K562 (cell line): ENCODE measurements at regions not wholly inside any gene's neighbourhood (a gene's known extent, or its start where the extent isn't known, plus 50 kb on each side); places are given as distances from the start of the nearest gene placed in this dataset.

ENCODE experiments used
- ATAC-seq: fragments of 200-7000 bp; cut with Tn5 transposase; 3 replicates; pipeline ENCODE4 v1.9.1; 2020; ENCODE audit warnings: moderate library complexity
- BruUV-seq: library from RNA; stranded (reverse); fragments of 400-500 nt; replicated peaks from 2 replicates; lab custom pipeline; 2021; lab: Mats Ljungman, UMichigan
- CTCF ChIA-PET: fragments of 300-600 bp; formaldehyde crosslinking; extraction: SDS; loops from one replicate; lab custom pipeline; 2021; ENCODE audit warnings: low intra/inter-chr PET ratio; lab: Yijun Ruan, JAX
- POLR2A ChIA-PET: fragments of 300-600, 350-650 bp; sonication (Branson Sonifier 250); formaldehyde crosslinking; extraction: SDS; loops from one replicate; lab custom pipeline; 2021; ENCODE audit warnings: antibody characterized with exemption, inconsistent platforms; lab: Yijun Ruan, JAX
- DNase-seq, 4 experiments: peaks; one replicate each; pipeline versions ENCODE4 v3.0.0 to v3.0.0-alpha.2; 2011 to 2018; ENCODE audit warnings: low spot score in 3 of 4, mixed read lengths in 3 of 4; ENCODE audit errors: extremely low read depth in 1 of 4
- FAIRE-seq: peaks from 2 replicates; lab custom pipeline; 2011; peaks lifted over from hg19 to GRCh38; lab: Jason Lieb, UNC
- H2AFZ ChIP-seq: 2 replicates; pipeline ENCODE4 v1.6.0; 2011; ENCODE audit warnings: low read depth, low read length, control low read depth, inconsistent platforms
- H3K27ac ChIP-seq: fragments of 200-600 bp; 3 replicates; pipeline ENCODE4 v1.8.0; 2011; ENCODE audit warnings: low read depth, mild to moderate bottlenecking, control low read depth, inconsistent platforms, low read length, moderate library complexity, mixed read lengths; ENCODE audit errors: extremely low read depth
- H3K27me3 ChIP-seq, 2 experiments: fragments of 300-600 bp in 1 of 2; 2 replicates in 1 of 2; 3 replicates in 1 of 2; pipeline versions ENCODE4 v1.6.0 to v1.8.0; 2011; ENCODE audit warnings: inconsistent platforms in 2 of 2, low read length in 2 of 2, mild to moderate bottlenecking in 1 of 2, mixed read lengths in 1 of 2, moderate library complexity in 1 of 2; ENCODE audit not compliant: control insufficient read depth in 2 of 2, insufficient read depth in 2 of 2
- H3K36me3 ChIP-seq: fragments of 300-600 bp; 3 replicates; pipeline ENCODE4 v1.8.0; 2011; ENCODE audit warnings: mild to moderate bottlenecking, low read length, inconsistent platforms; ENCODE audit not compliant: control insufficient read depth, insufficient read depth
- H3K4me1 ChIP-seq, 2 experiments: fragments of 200-600 bp in 1 of 2; replicated peaks in 1 of 2; 2 replicates in 1 of 2; 3 replicates in 1 of 2; pipeline versions ENCODE4 v1.5.1 to v1.8.0; 2011; ENCODE audit warnings: inconsistent platforms in 2 of 2, low read length in 2 of 2, mild to moderate bottlenecking in 1 of 2, mixed read lengths in 1 of 2, moderate library complexity in 1 of 2; ENCODE audit not compliant: control insufficient read depth in 2 of 2, insufficient read depth in 2 of 2
- H3K4me2 ChIP-seq: 2 replicates; pipeline ENCODE4 v1.6.1; 2011; ENCODE audit warnings: low read length, control low read depth, inconsistent platforms, mixed read lengths; ENCODE audit not compliant: insufficient read depth
- H3K4me3 ChIP-seq: fragments of 200-600 bp; sonication (generic), shearing (Covaris generic); 2 replicates; pipeline ENCODE4 v1.5.1; 2016; ENCODE audit warnings: control low read depth, inconsistent platforms
- H3K79me2 ChIP-seq: fragments of 200-600 bp; 3 replicates; pipeline ENCODE4 v1.8.0; 2011; ENCODE audit warnings: low read length, inconsistent platforms; ENCODE audit not compliant: control insufficient read depth, insufficient read depth
- H3K9ac ChIP-seq, 2 experiments: 2 replicates each; pipeline versions ENCODE4 v1.6.0 to v1.6.1; 2011; ENCODE audit warnings: low read depth in 2 of 2, low read length in 2 of 2, control low read depth in 1 of 2, inconsistent platforms in 1 of 2, mild to moderate bottlenecking in 1 of 2, mixed read lengths in 1 of 2; ENCODE audit not compliant: insufficient read depth in 1 of 2
- H3K9me1 ChIP-seq: one replicate; pipeline ENCODE4 v1.6.0; 2011; ENCODE audit warnings: inconsistent platforms, mild to moderate bottlenecking, low read length, moderate library complexity; ENCODE audit not compliant: control insufficient read depth, insufficient read depth
- H3K9me3 ChIP-seq: replicated peaks from 2 replicates; pipeline ENCODE4 v1.5.1; 2011; ENCODE audit warnings: low read depth, low read length, inconsistent platforms; ENCODE audit not compliant: control insufficient read depth, insufficient read depth
- H4K20me1 ChIP-seq: replicated peaks from 2 replicates; pipeline ENCODE4 v1.6.1; 2011; ENCODE audit warnings: low read length, inconsistent platforms, mixed read lengths; ENCODE audit not compliant: control insufficient read depth, insufficient read depth
- BRD9 ChIP-seq: fragments of 450-650 bp; IDR thresholded peaks from 2 replicates; pipeline ENCODE4 v1.6.1; 2018; ENCODE audit warnings: low read depth; ENCODE audit not compliant: partially characterized antibody
- CBX1 ChIP-seq: sonication (generic); IDR thresholded peaks from 2 replicates; pipeline ENCODE4 v1.6.1; 2016; ENCODE audit warnings: antibody characterized with exemption, low read depth, mild to moderate bottlenecking
- CHD2 ChIP-seq: IDR thresholded peaks from 2 replicates; pipeline ENCODE4 v1.6.1; 2011; ENCODE audit warnings: low read depth, low read length
- ERF ChIP-seq: fragments of 450-650 bp; formaldehyde crosslinking; IDR thresholded peaks from 2 replicates; pipeline ENCODE4 v1.4.0; 2020; ENCODE audit warnings: mild to moderate bottlenecking, mixed read lengths
- ETS2 ChIP-seq: IDR thresholded peaks from 2 replicates; pipeline ENCODE4 v1.6.1; 2016; ENCODE audit warnings: borderline replicate concordance, missing genetic modification characterization, mild to moderate bottlenecking, moderate library complexity, missing compliant biosample characterization; ENCODE audit not compliant: poor library complexity, severe bottlenecking
- EZH2 ChIP-seq: IDR thresholded peaks from 2 replicates; pipeline ENCODE4 v1.6.1; 2012; ENCODE audit warnings: low read depth, mild to moderate bottlenecking, inconsistent platforms, low read length, borderline replicate concordance
- GABPA ChIP-seq: fragments of 200-800 bp; sonication (Bioruptor generic); conservative IDR thresholded peaks from 2 replicates; pipeline ENCODE4 v1.6.1; 2016; ENCODE audit warnings: low read depth, missing genetic modification characterization, missing compliant biosample characterization
- KDM2B ChIP-seq: fragments of 250-450 bp; sonication (Bioruptor Pico); IDR thresholded peaks from 2 replicates; pipeline ENCODE4 v1.8.0; 2021; ENCODE audit warnings: mild to moderate bottlenecking, moderate library complexity
- NR0B1 ChIP-seq: fragments of 450-650 bp; IDR thresholded peaks from one replicate; pipeline ENCODE4 v1.6.1; 2018; ENCODE audit warnings: mild to moderate bottlenecking, moderate library complexity; ENCODE audit not compliant: partially characterized antibody
- WGBS: fragments of 100-300 bp; shearing (Covaris generic); methylation state at CpG from one replicate; pipeline ENCODE4 v1.1.6; 2016; ENCODE audit warnings: low coverage, mixed read lengths; ENCODE audit not compliant: insufficient coverage; ENCODE audit errors: missing lambda C conversion rate; 5-methylcytosine and 5-hydroxymethylcytosine counted together
- in situ Hi-C: fragments of 300-500 bp; cut with MboI; formaldehyde crosslinking; loops from 4 replicates; pipeline ENCODE4 v1.15.0; 2018; ENCODE audit warnings: inconsistent platforms, mixed read lengths
- intact Hi-C: fragments of 100-400 bp; cut with micrococcal nuclease; formaldehyde crosslinking; loops from 2 replicates; pipeline ENCODE4 v1.14.2; 2022
- TF ChIP-seq, protein P1 (sequence below): fragments of 450-650 bp; IDR thresholded peaks from 2 replicates; pipeline ENCODE4 v1.6.1; 2017; ENCODE audit warnings: antibody characterized with exemption
- TF ChIP-seq, protein P2 (sequence below), 2 experiments: fragments of 450-650 bp in 1 of 2; sonication (generic) in 1 of 2; formaldehyde crosslinking; conservative IDR thresholded peaks; 2 replicates each; pipeline versions ENCODE4 v1.4.0 to v1.8.1; 2020 to 2022; ENCODE audit warnings: mild to moderate bottlenecking in 1 of 2, missing genetic modification reagents in 1 of 2

- Histone ChIP-seq H3K36me3 (no peaks in the 10 kb centered on the region), H3K27ac (no peak overlapping the region), H3K9me3 (no peaks in the 10 kb centered on the region), H2AFZ (no peak overlapping the region), H3K9me1 (no peaks in the 10 kb centered on the region), H3K9ac (no peak overlapping the region), H3K4me1 (no peaks in the 10 kb centered on the region), H3K4me2 (no peak overlapping the region), H3K79me2 (no peaks in the 10 kb centered on the region), H4K20me1 (no peaks in the 10 kb centered on the region), H3K27me3 (no peaks in the 10 kb centered on the region; a peak in 1 of 5 replicates), H3K4me3 (no peak overlapping the region)
- WGBS, result 0% methylated on average over 1 of the region's 1 CpG
- CTCF ChIA-PET, result no interaction called here
- in situ Hi-C loops (no loop called here), intact Hi-C loops (no loop called here)
- DNase-seq, result no peak
- no TSS peak for BruUV-seq
- POLR2A ChIA-PET, result no interaction called here
- FAIRE-seq, result no peak
- no peak for TF ChIP-seq ERF (CRISPR knock-in tag)
- no peak for TF ChIP-seq KDM2B (CRISPR knock-in tag)
- no peak for TF ChIP-seq ETS2 (tag)
- TF ChIP-seq EZH2, result no peak
- ATAC-seq, result no peak
Observed at GRCh38 chr3:65145680-65146079, 457.9 kb upstream of the ADAMTS9 start.

GRCh38 chr3:65144791-65145351 lies 457.1 kb upstream of the ADAMTS9 start:
- no peaks in the 10 kb centered on the region for H3K4me1 ChIP-seq
- H3K36me3 ChIP-seq, result no peaks in the 10 kb centered on the region
- no peaks in the 10 kb centered on the region for H3K79me2 ChIP-seq
- H3K27ac ChIP-seq, result no peak overlapping the region
- no peaks in the 10 kb centered on the region for H3K9me1 ChIP-seq
- intact Hi-C loops, result no loop called here
- H4K20me1 ChIP-seq, result no peaks in the 10 kb centered on the region
- ChIA-PET POLR2A (no interaction called here), CTCF (interaction anchor here (0.6 kb wide), 1 partner anchor 341 kb away, joined by 6 read pairs; no protein-coding TSS in a partner anchor)
- no peak overlapping the region for H2AFZ ChIP-seq
- in situ Hi-C loops, result no loop called here
- H3K4me3 ChIP-seq, result no peak overlapping the region
- BruUV-seq, result no TSS peak
- no peak overlapping the region for H3K4me2 ChIP-seq
- no peaks in the 10 kb centered on the region; a peak in 1 of 5 replicates for H3K27me3 ChIP-seq
- H3K9ac ChIP-seq, result no peak overlapping the region
- ATAC-seq, result no peak
- no peak for FAIRE-seq
- H3K9me3 ChIP-seq, result no peaks in the 10 kb centered on the region
- no peak for DNase-seq
- no peak for TF ChIP-seq NR0B1
- TF ChIP-seq, protein P1, sequence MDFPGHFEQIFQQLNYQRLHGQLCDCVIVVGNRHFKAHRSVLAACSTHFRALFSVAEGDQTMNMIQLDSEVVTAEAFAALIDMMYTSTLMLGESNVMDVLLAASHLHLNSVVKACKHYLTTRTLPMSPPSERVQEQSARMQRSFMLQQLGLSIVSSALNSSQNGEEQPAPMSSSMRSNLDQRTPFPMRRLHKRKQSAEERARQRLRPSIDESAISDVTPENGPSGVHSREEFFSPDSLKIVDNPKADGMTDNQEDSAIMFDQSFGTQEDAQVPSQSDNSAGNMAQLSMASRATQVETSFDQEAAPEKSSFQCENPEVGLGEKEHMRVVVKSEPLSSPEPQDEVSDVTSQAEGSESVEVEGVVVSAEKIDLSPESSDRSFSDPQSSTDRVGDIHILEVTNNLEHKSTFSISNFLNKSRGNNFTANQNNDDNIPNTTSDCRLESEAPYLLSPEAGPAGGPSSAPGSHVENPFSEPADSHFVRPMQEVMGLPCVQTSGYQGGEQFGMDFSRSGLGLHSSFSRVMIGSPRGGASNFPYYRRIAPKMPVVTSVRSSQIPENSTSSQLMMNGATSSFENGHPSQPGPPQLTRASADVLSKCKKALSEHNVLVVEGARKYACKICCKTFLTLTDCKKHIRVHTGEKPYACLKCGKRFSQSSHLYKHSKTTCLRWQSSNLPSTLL, result no peak
- no peak for TF ChIP-seq BRD9
- TF ChIP-seq, protein P2, sequence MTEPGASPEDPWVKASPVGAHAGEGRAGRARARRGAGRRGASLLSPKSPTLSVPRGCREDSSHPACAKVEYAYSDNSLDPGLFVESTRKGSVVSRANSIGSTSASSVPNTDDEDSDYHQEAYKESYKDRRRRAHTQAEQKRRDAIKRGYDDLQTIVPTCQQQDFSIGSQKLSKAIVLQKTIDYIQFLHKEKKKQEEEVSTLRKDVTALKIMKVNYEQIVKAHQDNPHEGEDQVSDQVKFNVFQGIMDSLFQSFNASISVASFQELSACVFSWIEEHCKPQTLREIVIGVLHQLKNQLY (CRISPR knock-in tag; conservative IDR thresholded peaks at IDR 0.05), result no peak
- no peak for TF ChIP-seq CBX1
- TF ChIP-seq CHD2, result no peak
- TF ChIP-seq GABPA (tag), result no peak
